Fibroblast of lung (primary cell): ENCODE measurements at regions not wholly inside any gene's neighbourhood (a gene's known extent, or its start where the extent isn't known, plus 50 kb on each side); places are given as distances from the start of the nearest gene placed in this dataset.
A peak's percentile ranks its signal among the peaks of the same experiment; 100 is the strongest.

ENCODE experiments used
- DNase-seq, 2 donors: peaks; one replicate each; pipeline versions ENCODE4 v3.0.0 to v3.0.0-alpha.2; 2010; ENCODE audit warnings: low read depth in 2 of 2
- H2AFZ ChIP-seq: 2 replicates; pipeline ENCODE4 v1.5.1; 2012; ENCODE audit warnings: low read length, control low read depth, inconsistent platforms
- H3K27ac ChIP-seq: 2 replicates; pipeline ENCODE4 v1.5.1; 2011; ENCODE audit warnings: low read length, control low read depth; ENCODE audit not compliant: insufficient read depth
- H3K27me3 ChIP-seq: 2 replicates; pipeline ENCODE4 v1.5.1; 2011; ENCODE audit warnings: mild to moderate bottlenecking, low read length; ENCODE audit not compliant: control insufficient read depth, insufficient read depth
- H3K36me3 ChIP-seq: 2 replicates; pipeline ENCODE4 v1.5.1; 2011; ENCODE audit warnings: low read length; ENCODE audit not compliant: control insufficient read depth, insufficient read depth
- H3K4me1 ChIP-seq: 2 replicates; pipeline ENCODE4 v1.5.1; 2011; ENCODE audit warnings: low read length; ENCODE audit not compliant: control insufficient read depth, insufficient read depth; ENCODE audit errors: extremely low read depth
- H3K4me2 ChIP-seq: 2 replicates; pipeline ENCODE4 v1.5.1; 2011; ENCODE audit warnings: low read length, control low read depth; ENCODE audit not compliant: insufficient read depth; ENCODE audit errors: extremely low read depth
- H3K4me3 ChIP-seq, 4 experiments: fragments of 200-600 bp in 1 of 4; sonication (generic) in 1 of 4; replicated peaks in 1 of 4; 2 replicates each; pipeline ENCODE4 v1.5.1; 2011 to 2016; ENCODE audit warnings: low read length in 4 of 4, low read depth in 3 of 4, mild to moderate bottlenecking in 3 of 4, control low read depth in 2 of 4, inconsistent platforms in 1 of 4, mixed read lengths in 1 of 4; ENCODE audit not compliant: insufficient read depth in 1 of 4; ENCODE audit errors: control extremely low read depth in 1 of 4
- H3K79me2 ChIP-seq: 2 replicates; pipeline ENCODE4 v1.5.1; 2012; ENCODE audit warnings: mild to moderate bottlenecking, low read length, inconsistent platforms; ENCODE audit not compliant: control insufficient read depth, insufficient read depth
- H3K9ac ChIP-seq: 2 replicates; pipeline ENCODE4 v1.5.1; 2011; ENCODE audit warnings: mild to moderate bottlenecking, low read length, control low read depth; ENCODE audit not compliant: insufficient read depth
- H3K9me3 ChIP-seq: 2 replicates; pipeline ENCODE4 v1.5.1; 2012; ENCODE audit warnings: low read depth, low read length; ENCODE audit not compliant: control insufficient read depth, insufficient read depth
- H4K20me1 ChIP-seq: 2 replicates; pipeline ENCODE4 v1.5.1; 2011; ENCODE audit warnings: low read length; ENCODE audit not compliant: control insufficient read depth, insufficient read depth; ENCODE audit errors: extremely low read depth
- EZH2 ChIP-seq: IDR thresholded peaks from 2 replicates; pipeline ENCODE4 v1.5.1; 2012; ENCODE audit warnings: low read length, control low read depth, mild to moderate bottlenecking; ENCODE audit errors: missing control alignments
- TF ChIP-seq, protein P1 (sequence below), 2 donors: IDR thresholded peaks in 1 of 2; conservative IDR thresholded peaks in 1 of 2; 1 replicate in 1 of 2; 2 replicates in 1 of 2; pipeline ENCODE4 v1.5.1; 2011 to 2012; ENCODE audit warnings: low read length in 2 of 2, control low read depth in 1 of 2, inconsistent platforms in 1 of 2, low read depth in 1 of 2, mild to moderate bottlenecking in 1 of 2

GRCh38 chr21:15552914-15553494 is 176.8 kb upstream of the USP25 start:
- peak; percentile 1 to 8 for DNase-seq
- no peaks in the 10 kb centered on the region for H3K27me3 ChIP-seq

GRCh38 chr21:15557925-15558324 is 171.9 kb upstream of the USP25 start:
- no peak for DNase-seq
- TF ChIP-seq, protein P1, sequence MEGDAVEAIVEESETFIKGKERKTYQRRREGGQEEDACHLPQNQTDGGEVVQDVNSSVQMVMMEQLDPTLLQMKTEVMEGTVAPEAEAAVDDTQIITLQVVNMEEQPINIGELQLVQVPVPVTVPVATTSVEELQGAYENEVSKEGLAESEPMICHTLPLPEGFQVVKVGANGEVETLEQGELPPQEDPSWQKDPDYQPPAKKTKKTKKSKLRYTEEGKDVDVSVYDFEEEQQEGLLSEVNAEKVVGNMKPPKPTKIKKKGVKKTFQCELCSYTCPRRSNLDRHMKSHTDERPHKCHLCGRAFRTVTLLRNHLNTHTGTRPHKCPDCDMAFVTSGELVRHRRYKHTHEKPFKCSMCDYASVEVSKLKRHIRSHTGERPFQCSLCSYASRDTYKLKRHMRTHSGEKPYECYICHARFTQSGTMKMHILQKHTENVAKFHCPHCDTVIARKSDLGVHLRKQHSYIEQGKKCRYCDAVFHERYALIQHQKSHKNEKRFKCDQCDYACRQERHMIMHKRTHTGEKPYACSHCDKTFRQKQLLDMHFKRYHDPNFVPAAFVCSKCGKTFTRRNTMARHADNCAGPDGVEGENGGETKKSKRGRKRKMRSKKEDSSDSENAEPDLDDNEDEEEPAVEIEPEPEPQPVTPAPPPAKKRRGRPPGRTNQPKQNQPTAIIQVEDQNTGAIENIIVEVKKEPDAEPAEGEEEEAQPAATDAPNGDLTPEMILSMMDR (conservative IDR thresholded peaks at IDR 0.05 in 1 of 2, IDR thresholded peaks at IDR 0.05 in 1 of 2; ENCODE audit: low read depth in 1 of 2, low read length in 2 of 2), result no peak
- TF ChIP-seq EZH2, result no peak
- no peak overlapping the region for H3K9ac ChIP-seq
- H4K20me1 ChIP-seq, result no peaks in the 10 kb centered on the region
- no peak overlapping the region for H3K4me2 ChIP-seq
- no peaks in the 10 kb centered on the region for H3K36me3 ChIP-seq
- no peak overlapping the region for H3K4me3 ChIP-seq
- H2AFZ ChIP-seq, result no peak overlapping the region
- H3K4me1 ChIP-seq, result no peaks in the 10 kb centered on the region
- H3K9me3 ChIP-seq, result no peaks in the 10 kb centered on the region
- no peaks in the 10 kb centered on the region for H3K79me2 ChIP-seq
- no peaks in the 10 kb centered on the region for H3K27me3 ChIP-seq
- no peak overlapping the region for H3K27ac ChIP-seq

More at GRCh38 chr21:15552914-15553494, 176.8 kb upstream of the USP25 start:
- H3K4me3 ChIP-seq, result no peak overlapping the region
- no peak overlapping the region for H3K4me2 ChIP-seq
- H3K9me3 ChIP-seq, result no peaks in the 10 kb centered on the region
- no peaks in the 10 kb centered on the region for H3K79me2 ChIP-seq
- H3K36me3 ChIP-seq, result no peaks in the 10 kb centered on the region
- H3K9ac ChIP-seq, result no peak overlapping the region
- no peak overlapping the region for H2AFZ ChIP-seq
- no peaks in the 10 kb centered on the region for H3K4me1 ChIP-seq
- no peak for TF ChIP-seq EZH2
- TF ChIP-seq, protein P1 (conservative IDR thresholded peaks at IDR 0.05 in 1 of 2, IDR thresholded peaks at IDR 0.05 in 1 of 2; ENCODE audit: low read depth in 1 of 2, low read length in 2 of 2), result peak; percentile 29 to 30
- H3K27ac ChIP-seq, result no peak overlapping the region
- H4K20me1 ChIP-seq, result no peaks in the 10 kb centered on the region

- H4K20me1 ChIP-seq, result no peaks in the 10 kb centered on the region
- H3K9ac ChIP-seq, result no peak overlapping the region
- H3K27ac ChIP-seq, result no peak overlapping the region
- H3K4me2 ChIP-seq, result no peak overlapping the region
- H3K9me3 ChIP-seq, result no peaks in the 10 kb centered on the region
- H2AFZ ChIP-seq, result no peak overlapping the region
- TF ChIP-seq, protein P1 (conservative IDR thresholded peaks at IDR 0.05 in 1 of 2, IDR thresholded peaks at IDR 0.05 in 1 of 2; ENCODE audit: low read depth in 1 of 2, low read length in 2 of 2), result no peak
- no peak for TF ChIP-seq EZH2
- no peak overlapping the region for H3K4me3 ChIP-seq
- no peaks in the 10 kb centered on the region for H3K36me3 ChIP-seq
- no peaks in the 10 kb centered on the region for H3K27me3 ChIP-seq
- DNase-seq, result no peak
- no peaks in the 10 kb centered on the region for H3K4me1 ChIP-seq
- no peaks in the 10 kb centered on the region for H3K79me2 ChIP-seq
These were observed 170.9 kb upstream of the USP25 start for GRCh38 chr21:15558884-15559283.
